CD4-positive, alpha-beta T cell treated with Interleukin-4 for 1 hour (primary cell): ENCODE measurements at regions not wholly inside any gene's neighbourhood (a gene's known extent, or its start where the extent isn't known, plus 50 kb on each side); places are given as distances from the start of the nearest gene placed in this dataset.

Experiments
- DNase-seq, 2 donors: peaks; one replicate each; pipeline ENCODE4 v3.0.0-alpha.2; 2020 to 2022

DNA sequence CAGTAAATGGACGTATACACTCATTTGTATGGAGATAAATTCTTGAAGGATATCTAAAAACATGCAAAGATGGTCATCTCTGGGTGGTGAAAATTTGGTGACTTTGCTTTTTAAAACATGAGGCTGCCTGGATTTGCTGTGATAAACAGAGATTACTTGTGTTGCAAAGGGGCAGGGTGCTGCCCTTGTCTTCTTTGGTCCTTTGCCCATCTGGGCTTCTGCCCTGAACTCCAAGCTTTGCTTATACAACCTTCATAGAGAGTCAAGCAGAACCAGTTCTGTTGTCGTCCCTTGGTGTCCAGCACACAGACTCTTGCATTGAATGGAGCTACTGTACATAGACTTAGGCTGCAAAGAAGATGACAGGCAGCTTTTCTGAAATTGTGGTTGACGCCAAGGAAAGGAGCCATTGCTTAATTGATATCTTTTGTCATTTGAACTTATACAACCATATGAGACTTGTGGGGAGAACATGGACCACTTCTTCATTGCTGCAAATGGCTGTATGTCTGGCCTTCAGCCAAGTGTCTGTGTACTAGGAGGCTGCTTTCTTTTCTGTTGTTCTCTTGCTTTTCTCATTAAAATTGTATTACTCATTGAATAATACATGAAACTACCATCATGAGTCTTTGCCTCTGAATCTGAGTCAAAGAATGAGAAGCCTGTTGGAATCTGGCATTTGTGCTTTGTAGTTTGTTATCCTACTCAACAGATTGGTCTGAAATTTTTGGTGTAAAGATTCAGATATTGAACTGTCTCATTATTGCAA, 152.5 kb downstream of the DMRT2 start:
- no peak for DNase-seq

DNA sequence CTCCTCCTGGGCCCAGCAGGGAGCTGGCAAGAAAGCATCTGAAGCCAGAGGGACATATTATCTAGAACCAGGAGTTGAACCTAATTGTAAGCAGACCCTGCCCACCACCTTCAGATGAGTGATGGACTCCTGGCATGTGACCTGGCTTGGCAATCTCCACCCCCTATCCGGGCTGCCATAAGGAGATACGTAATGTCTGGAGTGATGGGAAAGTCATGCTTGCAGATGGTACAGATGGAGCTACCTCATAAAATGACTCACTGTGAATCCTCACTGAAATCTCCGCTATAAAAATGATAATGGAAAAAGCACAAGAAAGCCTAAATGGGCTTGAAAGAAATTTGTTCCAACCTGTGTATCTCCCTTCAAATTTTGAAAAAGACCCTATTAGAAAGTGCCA, 157.5 kb downstream of the DMRT2 start:
- DNase-seq, result no peak

DNA sequence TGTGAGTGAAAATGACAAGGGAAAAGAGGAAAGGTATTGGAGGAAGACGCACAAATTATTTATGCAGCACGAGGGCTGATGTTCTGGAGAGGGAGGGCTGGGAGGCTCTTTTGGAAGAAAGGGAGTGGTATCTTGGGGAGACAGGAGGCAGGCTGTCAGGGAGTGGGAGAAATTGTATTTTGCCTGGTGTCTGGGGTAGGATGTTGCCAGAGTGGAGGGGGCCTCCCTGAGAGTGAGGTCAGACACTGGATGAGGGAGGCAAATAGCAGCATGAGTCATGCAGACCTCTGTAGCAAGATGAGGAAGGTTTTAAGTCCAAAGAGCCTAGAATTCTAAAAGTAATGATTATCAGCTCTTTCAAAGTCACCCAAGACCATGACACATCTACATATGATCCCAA, 158.0 kb downstream of the DMRT2 start:
- DNase-seq, result no peak

DNA sequence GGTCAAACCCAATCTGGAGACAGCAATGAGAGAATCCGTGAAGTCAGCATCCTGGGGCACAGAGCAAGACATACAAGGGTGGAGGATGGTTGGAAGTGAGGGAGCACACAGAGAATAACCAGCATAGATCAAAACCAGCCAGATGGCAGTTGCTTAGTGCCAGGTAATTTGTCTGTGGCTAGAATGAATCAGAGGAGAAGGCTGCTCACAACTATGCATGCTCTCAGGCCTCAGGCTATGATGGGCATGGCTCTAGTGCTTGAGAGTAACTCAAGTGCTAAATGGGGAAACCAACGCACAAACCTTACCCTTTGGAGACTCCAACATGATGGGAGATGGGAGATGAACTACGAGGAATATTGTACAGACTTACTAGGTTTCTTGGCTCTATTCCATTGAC, 160.8 kb downstream of the DMRT2 start:
- no peak for DNase-seq

DNA sequence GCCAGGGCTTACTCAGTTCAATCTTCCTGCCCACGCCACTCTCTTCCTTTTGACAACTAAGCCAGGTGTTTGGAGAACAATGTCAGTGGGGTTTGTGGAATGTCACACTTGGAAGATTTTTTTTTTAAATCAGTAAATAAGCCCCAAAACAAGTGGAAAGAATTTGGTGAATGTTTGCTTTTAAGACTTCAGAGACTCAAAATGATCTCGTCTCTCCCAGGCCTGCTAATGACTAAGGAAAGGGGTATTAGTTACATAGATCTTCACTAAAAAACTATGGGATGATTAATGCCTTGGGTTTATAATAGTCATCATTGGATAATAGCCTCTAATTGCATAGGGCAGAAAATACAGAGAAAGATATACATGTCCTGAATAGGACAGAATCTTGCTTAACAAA, 166.4 kb downstream of the DMRT2 start:
- DNase-seq, result no peak

DNA sequence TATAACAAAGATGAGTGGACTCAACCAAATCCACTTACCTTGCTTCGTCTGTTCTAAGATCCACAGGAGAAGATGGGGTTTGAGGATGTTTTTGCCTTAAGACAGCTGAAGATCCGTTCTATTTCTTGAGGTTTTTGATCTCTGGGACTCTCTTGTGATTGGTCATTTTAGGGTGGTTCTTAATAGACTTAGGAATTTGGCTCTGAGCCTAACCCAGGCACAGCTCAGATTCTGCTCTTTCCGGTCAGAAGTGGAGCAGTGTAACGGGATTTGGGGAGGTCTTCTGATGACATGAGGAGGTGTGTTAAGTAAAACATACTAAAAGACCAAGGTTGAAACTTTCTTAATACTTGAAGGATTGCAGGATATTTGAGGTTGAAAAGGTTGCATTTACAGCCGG, 166.9 kb downstream of the DMRT2 start:
- no peak for DNase-seq

DNA sequence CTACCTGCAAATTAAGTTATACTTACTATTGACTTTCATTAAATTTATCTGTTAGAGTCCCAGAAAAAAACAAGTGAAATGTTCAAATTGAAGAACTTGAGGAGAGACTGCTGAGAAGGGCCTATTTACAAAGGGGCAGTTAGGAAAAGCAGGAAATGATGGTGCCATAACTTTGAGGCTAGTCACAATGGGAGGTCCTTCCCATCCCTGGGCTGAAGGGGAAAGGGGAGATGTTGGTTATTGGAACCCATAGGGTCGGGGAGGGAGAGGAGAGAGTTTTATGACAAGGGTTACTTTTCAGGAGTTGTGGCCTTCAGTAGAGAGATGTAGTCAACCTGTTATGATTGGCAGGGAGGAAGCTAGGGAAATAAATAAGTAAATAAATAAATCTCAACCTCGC, 169.1 kb downstream of the DMRT2 start:
- DNase-seq, result no peak

DNA sequence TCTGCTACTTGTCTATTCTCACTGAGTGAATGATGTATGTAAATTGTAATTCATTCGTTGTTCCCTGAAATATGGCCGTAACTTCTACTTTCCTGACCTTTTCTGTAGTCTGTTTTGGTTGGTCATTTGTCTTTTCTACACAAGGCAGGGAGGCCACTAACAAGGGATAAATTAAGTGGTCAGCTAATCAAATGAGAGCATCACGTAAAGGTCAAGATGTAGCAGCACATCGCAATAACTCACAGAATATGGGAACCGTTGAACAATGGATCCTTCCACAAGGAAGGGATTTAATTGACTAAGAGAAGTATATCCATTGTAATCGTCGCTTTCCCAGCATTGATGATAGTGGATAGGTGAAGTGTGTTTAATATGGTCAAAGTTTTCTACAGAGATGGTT, 171.1 kb downstream of the DMRT2 start:
- DNase-seq, result no peak

DNA sequence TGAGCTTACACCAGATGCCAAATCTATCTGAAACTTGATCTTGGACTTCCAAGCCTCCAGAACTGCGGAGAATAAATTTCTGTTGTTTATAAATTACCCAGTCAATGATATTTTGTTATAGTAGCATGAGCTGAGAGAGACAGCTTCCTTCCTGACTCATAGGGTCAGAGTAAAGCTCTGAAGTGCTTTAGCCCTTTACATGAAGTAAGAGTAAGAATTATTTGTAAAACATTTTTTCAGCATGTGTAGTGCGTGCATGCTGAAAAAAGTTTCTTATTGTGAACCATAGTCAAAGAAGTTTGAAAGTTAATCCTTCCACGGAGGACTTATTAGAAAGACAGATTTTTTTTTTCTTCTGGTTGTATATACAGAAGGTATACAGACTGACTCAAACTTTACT, 172.4 kb downstream of the DMRT2 start:
- no peak for DNase-seq

DNA sequence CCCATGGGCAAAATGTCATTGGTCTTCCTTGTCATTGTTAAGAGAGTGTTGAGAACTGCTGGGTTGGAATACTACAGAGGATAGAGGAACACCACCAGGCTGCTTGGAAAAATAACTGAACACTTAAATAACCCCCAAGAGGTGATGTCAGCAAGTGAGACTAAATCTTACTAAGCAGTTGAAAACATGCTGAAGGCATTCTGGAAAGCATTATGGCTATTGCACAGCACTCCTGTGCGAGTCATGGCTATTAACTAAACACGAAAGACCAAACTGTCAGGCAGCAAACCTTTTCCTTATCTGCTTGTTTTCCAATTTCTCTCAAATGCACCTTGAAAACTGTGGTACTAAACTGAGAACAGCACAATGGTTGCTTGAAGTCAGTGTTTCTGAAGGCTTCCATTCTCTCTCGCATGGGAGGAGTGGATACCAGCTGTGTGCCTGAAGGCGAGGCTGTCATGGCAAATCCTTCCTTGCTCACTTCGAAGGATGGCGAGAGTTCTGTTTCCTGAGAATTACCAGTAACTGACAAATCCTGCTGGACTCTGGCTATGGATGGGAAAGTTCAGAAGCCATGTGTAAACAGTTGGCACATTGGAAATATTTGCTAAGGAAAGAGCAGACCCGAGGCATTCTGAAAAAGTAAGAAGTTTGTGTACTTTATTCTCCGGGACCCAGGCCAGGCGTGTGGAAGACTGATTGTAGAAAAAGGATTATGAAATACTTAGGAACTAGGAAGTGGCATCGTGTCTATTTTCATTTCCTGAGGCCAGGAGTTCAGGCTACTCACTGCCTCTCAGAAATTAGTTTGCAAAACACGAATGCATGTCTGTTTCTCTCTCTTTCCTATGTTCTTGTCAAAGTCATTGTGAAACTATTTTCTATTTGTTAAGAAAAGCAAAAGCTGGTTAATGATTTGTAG, 182.1 kb downstream of the DMRT2 start:
- no peak for DNase-seq

DNA sequence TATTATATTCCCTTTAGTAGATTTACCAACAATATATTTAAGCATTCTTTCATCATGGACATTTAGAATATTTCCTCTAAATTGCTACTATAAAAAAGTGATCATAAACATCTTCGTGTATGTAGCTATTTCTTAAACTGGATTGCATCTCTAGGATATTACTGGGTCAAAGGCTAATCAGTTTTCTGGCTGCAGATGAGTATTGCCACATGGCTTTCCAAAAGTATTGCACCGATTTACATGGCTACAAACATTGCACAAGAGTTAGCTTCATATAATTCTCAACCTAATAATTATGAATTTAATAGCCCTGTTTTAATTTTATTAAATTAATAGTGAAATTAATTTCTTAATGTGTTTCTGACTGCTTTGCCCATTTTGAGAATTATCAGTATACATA, 183.4 kb downstream of the DMRT2 start:
- DNase-seq, result no peak

DNA sequence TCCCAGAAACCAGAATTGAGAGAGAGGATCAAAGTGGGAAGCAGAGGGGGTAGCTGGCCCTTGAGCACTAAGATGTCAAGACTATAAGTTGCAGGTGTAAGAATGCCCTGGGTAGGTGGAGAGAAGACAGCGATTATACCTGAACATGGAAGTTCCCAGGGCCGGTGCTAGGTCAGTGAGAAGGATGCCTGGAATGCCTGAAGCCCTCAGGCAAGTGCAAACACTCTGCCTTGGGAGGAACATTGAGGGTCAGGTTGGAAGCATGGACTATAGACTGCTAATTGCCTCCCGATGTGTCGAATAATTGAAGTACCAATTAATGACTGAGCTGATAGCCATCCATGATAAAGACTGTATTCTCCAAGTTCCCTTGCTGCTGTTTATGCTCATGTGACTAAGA, 185.5 kb downstream of the DMRT2 start:
- DNase-seq, result no peak

DNA sequence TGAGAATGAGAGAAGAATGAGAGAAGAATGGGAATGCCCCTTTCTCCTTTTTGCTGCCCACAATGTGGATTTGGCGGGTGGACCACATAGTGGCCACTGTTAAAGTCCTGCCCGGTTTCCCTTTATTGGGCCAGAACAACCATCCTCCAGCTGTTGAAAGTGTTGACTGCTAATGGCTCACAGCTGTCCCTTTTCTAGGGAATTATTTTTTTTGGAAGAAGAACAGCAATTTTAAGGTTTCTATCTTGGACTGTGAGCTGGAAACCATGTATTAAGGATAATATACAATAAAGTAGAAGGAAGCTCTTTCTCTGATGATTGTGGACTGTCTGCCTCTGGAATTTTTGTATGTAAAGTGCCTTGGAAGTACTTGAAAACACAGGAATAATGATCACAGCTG, 185.9 kb downstream of the DMRT2 start:
- DNase-seq, result no peak

DNA sequence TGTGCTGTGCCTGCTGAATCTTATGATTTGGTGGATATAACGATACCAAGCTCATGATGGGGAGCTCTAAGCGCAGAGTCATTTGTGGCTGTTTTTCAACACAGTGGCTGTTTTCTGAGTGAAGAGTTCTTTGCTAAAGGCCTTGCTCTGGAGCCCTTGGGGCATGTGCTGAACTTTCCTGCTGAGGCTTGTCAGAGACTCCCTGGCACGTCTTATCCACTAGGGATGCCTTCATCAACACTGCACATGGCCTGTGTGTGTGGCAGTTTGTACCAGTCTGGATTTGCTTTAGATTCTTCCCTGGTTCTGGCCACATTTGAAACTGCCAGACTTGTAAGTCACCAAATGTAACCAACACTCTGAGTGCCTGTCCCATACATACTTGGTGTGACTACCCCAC, 188.2 kb downstream of the DMRT2 start:
- no peak for DNase-seq

DNA sequence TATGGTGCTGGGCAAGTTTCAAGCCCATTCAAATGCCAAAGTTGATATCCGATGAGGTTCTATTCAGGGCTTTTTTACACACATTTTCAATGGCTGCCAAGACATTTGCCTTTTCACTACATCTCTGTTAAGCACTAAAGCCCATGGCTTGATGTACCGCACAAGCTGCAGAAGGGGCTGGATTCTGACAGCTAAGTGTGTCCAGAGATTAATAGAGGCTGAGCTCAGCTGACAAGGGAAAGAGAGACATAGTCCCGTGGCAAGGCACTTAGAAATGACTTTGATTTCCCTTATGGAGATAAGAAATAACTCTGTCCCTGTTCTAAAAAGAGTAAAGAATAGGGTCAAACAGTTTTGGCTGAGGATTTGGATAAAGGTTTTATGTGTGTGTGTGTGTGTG, 198.6 kb downstream of the DMRT2 start:
- DNase-seq, result no peak

DNA sequence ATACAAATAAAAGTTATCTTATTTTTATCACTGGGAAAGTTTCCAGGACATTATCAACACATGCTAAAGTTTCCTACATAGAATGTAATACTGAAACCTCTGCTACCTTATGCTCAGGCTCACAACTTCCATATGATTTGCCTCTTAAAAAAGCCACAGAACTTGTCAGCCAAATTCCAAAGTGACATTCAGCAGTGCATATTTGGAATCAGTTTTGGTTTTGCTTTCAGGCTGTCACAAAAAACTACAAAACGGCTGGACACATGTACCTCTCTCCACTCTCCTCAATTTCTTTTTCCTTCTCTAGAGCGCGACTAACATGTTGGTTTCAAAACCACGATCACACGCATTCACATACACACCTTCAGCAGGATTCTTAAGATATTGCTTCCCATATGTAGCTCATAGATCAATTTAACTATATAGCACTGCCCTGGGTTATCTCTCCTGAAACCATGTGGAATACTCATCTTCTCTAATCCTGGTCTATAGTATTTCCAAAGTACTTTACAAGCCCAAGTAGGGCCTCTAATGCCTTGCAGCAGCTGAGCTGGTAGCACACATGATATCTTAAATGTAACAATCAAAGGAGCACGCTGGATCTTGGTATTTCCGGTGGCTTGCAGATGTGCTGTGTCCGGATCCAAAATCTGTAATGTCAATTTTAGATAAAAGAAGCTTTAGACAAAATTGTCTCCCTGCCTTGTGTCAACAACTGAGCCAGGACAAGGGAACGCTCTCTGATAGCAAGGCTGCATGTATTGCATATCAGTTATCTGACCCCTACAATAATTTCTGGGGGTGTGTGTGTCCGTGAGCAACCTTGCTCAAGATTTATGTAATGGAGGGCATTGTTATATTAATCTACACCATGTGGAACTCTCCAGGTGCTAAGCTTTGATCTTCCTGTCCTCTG, 203.2 kb downstream of the DMRT2 start:
- no peak for DNase-seq

DNA sequence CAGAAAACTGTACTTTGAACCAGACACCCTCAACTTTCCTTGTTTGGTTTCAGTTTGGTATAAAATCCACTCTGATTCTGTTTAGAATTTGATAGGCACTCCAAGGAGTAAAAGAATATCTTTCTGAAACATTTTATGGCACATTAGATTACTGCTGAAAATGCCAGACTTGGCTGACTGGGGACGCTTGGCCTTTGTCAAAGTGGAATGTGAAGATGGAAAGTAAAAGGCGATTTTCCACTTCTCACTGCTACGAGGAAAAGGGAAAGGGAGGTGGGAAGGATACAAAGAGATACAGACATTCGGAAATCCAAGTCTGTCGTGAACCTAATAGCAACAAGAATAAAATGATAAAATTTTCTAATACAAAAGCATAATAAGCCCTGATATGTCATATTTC, 203.9 kb downstream of the DMRT2 start:
- DNase-seq, result no peak

DNA sequence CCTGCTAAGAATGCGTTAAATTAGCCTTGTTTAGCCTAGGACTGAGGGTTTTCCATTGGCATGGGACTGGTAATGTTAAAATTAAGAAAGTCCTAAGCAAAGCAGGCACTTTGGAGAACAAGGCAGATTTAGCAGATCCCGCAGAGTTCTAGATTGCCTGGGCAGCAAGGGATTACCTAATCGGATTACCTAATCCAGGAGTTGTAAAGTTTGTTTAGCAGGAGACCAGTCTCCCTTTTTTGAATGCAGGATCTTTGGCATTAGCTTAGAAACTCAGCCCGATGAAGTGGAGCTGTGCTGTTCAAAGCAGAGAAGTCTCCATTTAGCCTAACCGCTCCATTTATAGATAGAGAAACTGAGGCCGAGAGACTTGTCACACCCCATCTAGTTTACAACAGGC, 206.0 kb downstream of the DMRT2 start:
- no peak for DNase-seq

DNA sequence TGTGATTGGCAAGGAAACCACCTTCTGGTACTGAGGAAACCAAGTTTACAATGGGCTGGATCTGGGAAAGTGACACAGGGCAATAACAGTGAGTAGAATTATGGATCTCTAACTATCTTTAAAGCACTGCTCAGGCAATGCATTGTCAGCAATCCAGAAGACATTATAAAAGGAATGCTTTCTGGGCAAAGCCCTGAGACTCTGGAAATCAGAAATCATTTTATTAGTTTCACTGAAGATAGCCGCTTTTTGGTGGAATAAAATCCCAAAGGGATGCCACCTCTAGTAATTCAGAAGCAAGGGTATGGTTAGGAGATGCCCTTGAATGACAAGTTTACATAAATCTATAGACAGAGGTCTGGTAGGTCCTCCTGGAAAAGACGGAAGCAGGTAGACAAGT, 211.1 kb downstream of the DMRT2 start:
- DNase-seq, result no peak

DNA sequence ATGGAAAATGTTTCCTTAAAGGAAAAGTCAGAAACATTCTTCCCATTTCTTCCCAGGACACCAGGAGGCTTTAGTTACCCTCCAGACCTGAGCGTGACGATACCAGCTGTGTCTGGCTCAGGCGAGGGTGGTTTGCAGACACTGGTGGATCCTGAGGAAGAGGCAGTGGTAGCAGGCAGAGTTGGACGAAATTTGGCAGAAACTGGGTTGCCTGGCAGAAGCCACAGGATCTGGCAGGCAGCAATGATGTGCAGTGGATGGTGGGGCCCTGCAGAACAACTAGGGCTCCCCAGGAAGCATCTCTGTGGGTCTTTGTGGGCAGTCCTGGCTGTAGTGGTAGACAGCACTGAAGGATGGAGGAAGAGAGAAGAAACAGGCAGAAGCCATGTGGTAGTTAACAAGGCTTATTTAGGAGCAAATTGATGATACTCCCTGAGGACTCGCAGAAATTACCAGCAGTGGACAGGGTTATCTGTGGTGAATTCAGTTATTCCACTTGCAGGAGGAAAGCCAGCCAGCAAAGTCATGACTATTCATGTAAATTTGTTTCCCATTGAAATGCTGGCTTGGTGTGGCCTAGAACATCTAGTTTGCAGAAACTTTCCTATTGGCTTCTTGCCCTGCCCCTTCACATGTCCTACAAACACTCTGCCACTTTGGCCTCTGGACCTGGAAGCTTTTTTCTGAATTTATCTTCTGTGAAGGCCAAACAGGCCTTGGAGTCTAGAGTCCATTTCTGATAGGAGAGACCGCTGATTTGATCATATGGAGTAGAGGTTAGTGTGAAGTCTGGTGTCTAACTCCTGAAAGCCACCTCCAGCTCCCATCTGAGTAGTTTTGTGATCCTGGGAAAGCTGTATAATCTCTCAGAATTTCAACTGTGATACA, 212.0 kb downstream of the DMRT2 start:
- DNase-seq, result no peak

DNA sequence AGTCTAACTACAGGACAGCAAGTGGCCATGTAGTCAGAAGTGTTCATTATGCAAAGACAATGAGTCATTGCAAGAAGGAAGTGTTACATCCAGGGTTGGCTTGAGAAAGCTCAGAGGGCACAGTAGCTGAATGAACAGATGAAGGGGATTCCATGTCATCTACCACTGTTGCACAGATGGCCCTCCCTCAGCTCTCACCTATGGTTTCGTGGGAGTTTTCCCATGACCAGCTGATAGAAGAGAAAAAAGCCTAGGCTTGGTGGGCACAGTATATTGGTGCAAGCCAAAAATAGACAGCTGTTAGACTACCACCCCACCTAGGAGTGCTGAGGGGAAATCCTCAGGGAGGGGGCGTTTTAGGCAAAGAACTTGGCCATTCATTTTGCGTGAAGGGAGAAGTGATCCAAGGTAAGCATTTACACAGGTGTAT, 217.0 kb downstream of the DMRT2 start:
- no peak for DNase-seq

DNA sequence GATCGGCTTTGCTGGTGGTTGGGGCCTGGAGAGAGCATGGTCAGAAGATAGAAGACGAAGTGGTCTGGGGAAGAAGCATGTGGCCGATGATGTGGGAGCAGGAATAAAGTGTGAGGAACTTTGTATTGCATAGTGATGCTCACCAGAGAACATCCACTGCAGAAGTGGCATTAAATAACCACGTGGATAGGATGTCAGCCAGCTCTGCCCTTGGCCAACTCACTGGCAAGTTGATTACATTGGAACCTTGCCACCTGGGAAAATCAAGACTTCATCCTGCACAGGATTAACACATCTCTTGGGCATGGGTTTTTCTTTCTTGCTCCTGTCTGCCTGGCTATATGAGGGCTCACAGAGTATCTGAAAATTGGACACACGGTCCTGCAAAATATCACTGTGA, 217.4 kb downstream of the DMRT2 start:
- no peak for DNase-seq
